Stomach (tissue), 4 donors: ENCODE measurements at regions not wholly inside any gene's neighbourhood (a gene's known extent, or its start where the extent isn't known, plus 50 kb on each side); places are given as distances from the start of the nearest gene placed in this dataset.

ENCODE experiments used
- CTCF ChIP-seq, 7 experiments: fragments of 450-650 bp in 4 of 7; fragments of 200-600 bp in 3 of 7; sonication (generic) in 3 of 7; IDR thresholded peaks; one replicate each; pipeline ENCODE4 v1.5.1; 2016 to 2019; ENCODE audit warnings: antibody characterized with exemption in 7 of 7, control low read depth in 2 of 7, mild to moderate bottlenecking in 1 of 7
- POLR2A ChIP-seq, 4 donors: fragments of 450-650 bp; IDR thresholded peaks; one replicate each; pipeline ENCODE4 v1.6.1; 2016; ENCODE audit warnings: antibody characterized with exemption in 4 of 4, control low read depth in 2 of 4, mild to moderate bottlenecking in 1 of 4, moderate library complexity in 1 of 4
- POLR2AphosphoS5 ChIP-seq, 3 donors: sonication (generic); formaldehyde crosslinking; IDR thresholded peaks; one replicate each; pipeline ENCODE4 v1.6.1; 2016; ENCODE audit warnings: antibody characterized with exemption in 3 of 3

- TF ChIP-seq CTCF (IDR thresholded peaks at IDR 0.05) (no peak), POLR2A (IDR thresholded peaks at IDR 0.05) (no peak), POLR2AphosphoS5 (IDR thresholded peaks at IDR 0.05) (no peak)
Observed at GRCh38 chr10:8566737-8567136, 512.2 kb downstream of the GATA3 start.
